Fibroblast of skin of right biceps (primary cell): ENCODE measurements at regions not wholly inside any gene's neighbourhood (a gene's known extent, or its start where the extent isn't known, plus 50 kb on each side); places are given as distances from the start of the nearest gene placed in this dataset.
A peak's percentile ranks its signal among the peaks of the same experiment; 100 is the strongest.

Experiments
- DNase-seq: peaks from one replicate; pipeline ENCODE4 v3.0.0-alpha.2; 2013

DNA sequence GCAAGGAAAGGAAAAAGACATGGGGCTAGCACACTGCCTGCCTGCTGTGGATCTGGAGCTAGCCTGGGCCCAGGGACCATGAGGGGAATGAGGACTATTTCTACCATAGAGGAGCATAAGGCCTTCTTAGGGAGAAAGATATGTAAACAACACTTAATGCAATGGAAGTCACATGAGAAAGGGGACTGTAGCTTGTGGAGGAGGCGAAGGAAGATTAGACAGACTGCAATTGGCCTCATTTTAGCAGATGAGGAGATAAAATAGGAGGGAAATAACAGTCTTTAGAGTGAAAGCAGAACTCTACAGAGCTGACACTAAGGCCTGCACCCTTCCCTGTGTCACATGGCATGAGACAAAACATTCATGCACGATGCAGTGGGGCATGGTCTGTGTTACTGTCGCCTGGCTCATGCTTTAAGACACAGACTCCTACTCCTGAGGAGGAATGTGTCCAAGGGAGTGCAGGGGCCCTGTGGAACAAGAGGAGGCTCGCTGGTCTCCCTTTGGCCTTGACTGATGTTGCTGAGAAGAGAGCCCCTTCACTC is 829.3 kb upstream of the IGFBP3 start:
- DNase-seq = no peak

DNA sequence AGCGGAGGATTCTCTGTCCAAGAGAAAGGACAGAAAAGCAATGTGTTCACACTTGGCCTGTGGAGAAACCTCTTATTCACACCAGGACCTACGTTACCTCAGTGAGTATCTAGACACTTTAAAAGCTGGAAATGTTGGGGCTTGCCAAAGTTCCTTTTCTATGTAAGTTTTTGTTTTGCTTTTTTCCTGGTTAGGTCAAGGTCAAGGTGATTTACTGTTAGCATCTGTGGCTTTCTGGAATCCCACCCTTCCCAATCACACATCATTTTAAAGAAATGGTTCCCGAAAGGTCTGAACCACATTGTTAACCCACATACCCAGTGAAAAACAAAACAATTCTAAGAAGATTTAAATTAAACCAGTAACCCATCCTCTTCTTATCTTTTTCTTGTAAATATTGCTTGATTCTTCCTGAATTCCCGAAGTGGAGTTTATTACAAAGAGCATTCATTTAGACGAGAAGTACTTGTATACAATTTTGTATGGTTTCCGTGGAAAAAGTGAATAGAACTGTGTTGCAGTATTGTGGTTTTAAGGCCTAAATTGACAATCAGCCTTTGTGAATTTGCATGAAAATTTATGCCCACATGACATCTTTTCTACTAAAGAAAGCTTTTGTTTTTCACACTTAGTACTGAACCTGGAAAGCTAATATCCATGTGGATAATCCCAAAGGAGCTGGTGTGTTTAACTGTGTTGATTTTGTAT is 827.0 kb upstream of the IGFBP3 start:
- DNase-seq = no peak

DNA sequence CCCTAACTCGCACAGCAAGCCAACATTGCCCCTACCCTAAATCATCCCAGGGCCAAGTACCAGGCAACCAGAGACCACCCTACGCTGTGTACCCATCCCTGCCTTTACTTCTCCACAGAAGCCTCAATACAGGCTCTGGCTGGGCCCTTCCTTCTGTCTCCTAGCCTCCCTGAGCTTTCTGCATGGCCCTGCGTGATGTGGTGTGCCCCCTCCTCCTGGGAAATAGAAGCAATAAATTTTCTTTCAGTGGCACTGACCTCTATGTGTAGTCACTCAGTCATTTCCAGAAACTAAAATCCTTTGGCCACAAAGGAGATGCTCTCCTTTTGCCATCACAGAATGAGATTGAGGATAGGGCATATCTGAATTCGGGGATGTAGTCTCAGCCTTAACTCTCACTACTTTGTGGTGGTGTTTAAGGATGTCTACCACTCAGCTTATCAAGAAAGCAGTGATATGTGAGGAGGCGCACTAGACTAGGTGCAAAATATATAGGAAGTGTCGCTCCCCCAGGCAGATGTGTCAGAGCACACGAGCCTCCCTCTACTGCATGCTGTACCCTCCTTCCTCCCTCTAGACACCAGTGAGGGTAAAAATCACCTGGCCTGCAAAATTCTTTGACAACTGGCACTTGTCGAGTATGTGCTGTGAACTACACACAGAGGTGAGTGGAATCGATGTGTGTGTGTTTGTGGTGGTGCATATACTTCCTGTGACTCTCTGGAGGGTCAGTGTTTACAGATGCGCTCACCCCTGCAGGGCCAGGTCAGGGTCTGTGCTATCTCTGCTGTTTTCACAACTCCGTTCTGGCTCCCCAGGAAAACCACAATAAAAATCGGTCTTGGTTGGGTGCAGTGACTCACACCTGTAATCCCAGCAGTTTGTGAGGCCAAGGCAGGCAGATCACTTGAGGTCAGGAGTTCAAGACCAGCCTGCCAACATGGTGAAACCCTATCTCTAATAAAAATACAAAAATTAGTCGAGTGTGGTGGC is 825.9 kb upstream of the IGFBP3 start:
- no peak for DNase-seq

DNA sequence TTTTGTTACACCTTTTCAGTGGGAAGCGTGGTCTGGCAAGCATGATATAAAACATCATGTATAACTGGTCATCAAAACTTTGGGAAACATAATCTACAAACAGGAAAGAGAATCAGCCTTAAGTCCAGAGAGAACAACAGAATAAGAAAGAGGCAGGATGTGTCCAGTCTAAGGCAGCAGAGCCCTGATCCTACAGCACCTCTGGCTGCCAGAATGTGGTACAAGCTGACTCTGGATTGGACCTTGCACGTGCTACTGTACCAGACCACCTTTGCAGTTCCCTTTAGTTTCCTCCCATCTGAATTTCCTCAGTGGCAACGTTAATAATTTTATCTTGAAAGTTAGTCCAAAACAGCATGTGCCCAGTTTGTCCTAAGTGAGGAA is 824.6 kb upstream of the IGFBP3 start:
- DNase-seq = no peak

DNA sequence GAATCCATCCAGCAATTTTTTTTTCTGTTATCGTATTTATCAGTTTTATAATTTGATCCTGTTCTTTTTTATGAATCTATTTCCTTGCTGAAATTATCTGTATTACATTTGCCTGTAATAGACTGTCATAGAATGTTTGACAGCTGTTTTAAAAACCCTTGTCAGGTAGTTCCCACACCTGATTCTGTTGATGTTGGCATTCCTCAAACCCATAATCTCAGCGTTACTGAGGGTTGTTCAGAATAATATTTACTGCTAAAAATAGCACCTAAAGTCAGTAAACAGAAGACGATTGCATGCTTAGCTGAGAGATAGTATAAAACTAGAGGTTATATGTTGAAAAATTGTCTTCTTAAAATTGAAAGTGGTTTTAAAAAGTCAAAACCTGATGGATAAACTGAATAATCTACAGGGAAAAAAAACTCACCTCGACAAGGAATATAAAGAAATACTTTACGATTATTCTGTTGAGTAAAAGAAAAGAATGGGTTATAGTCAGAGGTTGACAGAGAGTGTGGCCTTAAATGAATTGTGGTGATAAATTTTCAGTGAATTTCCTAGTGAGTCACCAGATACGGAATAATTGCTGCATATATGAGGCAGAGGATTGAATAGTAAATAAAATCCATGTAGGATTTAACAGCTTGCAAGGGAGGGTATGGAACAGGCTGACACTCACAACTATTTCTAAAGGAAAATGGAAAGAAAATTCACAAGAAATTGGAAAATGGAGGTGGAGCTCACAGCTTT is 824.1 kb upstream of the IGFBP3 start:
- DNase-seq = peak; percentile 66

DNA sequence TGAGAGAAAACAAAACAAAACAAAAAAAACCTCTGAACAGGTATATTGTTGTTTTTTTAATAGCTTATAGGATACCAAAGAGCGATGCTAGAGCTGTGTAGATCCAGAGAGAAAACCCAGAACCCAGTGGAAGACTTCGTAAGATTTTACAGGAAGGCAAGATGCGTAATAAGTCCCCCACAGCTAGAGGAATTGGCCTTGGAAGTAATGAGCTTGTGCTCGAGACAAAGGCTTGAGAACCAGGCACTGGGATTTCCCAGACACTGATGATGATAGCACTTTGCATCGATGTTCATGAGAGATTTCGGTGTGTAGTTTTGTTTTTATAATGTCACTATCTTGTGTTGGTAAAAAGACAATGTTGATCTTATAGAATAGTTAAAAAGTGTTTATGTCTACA is 821.5 kb upstream of the IGFBP3 start:
- no peak for DNase-seq

DNA sequence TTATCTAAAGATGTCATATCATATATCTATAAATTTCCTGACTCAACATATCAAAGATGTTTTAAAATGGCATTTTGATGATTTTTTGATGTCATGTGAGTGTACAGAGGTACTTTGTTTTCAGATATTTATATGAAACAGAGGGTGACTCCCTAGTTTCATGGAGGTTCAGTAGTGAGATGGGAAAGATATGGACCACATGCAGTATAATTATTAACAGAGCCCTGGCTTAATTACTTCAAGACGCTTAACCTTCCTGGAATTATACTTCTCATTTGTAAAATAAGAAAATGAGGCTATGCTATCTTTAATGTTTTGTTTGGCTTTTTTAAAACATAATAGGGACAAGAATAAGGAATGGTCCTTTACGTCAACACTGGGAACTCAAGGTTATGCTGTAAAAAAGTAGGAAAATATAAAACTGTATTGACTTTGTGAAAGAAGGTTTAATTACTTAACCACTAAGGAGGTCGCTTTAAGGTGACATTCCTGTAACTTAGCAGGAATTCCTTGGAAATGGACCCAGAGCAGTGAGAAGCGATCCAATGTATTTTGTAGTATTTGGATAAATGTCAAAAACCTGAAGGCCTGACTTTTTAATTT is 821.0 kb upstream of the IGFBP3 start:
- DNase-seq = peak; percentile 82

DNA sequence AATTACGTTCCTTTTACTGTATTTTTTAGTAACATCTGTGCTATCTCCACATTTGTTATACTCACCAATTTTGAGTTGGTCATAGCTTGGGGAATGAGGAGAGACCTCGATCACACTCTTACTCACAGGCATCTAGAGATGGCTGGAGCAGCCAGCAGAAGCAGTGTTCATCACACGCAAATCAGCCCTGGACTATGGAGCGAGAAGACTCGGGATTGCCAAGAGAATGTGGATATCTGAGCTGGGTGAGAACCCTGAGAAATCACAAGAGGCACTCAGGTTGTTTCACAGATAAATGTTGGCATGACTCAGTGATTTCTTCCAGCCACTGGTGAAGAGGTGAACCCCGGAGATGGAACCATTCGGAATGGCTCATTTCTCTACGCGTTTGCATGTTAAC is 820.1 kb upstream of the IGFBP3 start:
- DNase-seq = no peak

DNA sequence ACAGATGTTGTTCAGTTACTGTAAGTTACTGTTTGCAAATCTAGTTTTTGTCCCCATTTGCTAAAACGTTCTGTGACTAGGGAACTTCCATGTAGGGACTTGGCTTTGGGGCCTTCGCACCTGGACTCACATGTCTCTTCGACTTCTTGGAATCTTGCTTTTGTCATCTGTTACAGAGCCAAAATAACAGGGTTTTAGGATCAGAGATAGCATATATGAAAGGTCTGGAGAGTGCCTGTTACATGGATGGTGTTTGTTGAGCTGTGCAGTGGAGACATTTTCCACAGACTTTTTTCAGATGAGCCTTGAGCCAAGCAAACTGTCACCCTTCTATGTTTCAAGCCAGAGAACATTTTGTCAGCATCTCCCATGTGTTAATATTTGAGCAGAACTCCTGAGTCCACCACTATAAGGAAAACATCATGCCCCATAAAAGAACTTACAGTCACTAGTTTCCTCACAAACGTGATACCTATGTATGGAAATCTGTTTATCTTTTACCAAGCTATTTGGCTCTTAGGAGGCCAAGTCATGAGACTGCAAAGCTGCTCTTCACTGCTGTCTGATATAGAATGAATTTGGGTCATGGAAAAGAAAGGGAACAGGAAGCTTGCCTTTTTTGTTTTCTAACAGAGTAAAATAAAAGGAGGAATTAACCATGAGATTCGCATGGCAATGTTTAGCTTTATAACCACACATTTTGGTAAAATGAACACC is 818.6 kb upstream of the IGFBP3 start:
- no peak for DNase-seq

DNA sequence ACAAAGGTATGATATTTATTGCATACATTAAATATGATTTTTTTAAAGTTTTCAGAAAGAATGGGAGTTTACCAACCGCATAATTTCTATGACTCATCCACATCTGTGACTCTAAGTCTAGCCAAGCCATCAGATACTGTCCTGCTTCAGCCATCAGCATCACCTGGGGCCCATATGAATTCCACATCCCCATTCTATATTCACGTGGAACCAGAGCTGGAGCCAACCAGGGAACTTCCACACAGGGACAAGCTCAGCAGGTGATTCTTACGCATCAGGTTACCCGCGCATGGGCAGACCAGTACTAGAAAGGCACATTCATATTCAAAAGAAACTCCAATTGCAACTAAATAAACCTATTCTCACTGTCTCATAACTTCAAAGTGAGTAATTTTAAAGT is 817.7 kb upstream of the IGFBP3 start:
- DNase-seq = no peak

DNA sequence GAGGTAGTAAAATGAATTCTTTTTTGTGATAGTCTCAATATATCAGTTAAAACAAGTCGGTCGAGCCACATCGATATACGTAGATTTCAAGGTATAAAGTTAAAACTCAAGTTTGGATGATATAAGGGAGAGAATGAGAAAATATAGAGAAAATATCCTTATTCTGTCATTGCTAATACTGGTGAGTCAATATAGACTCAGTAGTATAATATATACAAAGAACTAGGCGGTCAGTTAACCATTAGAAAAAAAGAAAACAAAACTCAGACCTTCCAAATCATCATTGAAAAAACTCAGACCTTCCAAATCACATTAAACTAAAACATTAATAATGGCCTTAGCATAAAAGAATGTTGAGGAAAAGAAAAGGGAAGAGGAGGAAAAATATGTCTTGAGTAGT is 817.1 kb upstream of the IGFBP3 start:
- no peak for DNase-seq

DNA sequence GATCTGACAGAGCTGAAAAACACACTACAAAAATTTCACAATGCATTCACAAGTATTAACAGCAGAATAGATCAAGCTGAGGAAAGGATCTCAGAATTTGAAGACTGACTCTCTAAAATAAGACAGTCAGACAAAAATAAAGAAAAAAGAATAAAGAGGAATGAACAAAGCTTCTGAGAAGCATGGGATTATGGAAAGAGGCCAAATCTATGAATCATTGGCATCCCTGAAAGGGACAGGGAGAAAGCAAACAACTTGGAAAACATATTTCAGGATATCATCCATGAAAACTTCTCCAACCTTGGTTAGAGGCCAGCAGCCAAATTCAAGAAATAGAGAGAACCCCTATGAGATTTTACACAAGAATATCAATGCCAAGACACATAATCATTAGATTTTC is 804.8 kb upstream of the IGFBP3 start:
- DNase-seq = peak; percentile 63

DNA sequence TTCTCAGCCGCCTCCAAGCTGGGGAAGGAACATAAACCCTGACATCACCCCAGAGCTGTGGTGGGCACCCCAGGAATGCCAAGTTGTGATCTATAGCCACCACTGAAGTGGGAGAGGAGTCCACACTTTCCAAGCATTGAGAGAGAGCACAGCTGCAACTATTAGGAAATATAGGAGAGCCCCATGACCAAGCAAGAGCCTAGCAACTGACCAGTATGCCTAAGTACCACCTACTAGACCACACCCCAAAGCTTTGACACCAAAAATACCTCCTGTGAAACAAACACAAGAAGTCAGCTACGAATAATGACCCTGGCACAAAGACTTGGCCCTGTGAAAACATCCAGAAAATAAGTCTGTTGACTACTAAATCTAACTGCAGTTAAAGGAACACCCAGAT is 804.1 kb upstream of the IGFBP3 start:
- no peak for DNase-seq

DNA sequence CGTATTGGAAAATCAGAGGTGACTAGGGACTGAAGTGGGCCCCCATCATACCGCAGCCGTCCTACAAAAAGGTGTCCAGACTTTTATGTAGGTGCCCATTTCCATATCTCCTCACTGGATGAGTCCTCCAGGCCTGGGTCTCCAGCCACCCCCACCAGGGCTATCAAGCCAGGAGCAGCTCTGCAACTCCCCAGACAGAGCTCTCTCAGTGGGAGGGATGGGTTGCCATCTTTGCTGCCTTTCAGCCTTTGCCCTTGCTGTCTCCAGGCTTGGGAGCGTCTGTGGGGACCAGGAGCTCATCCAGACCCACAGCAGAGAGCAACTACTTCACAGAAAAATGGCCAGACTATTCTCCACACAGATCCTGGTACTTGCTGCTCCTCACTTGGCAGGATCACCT is 802.7 kb upstream of the IGFBP3 start:
- no peak for DNase-seq

DNA sequence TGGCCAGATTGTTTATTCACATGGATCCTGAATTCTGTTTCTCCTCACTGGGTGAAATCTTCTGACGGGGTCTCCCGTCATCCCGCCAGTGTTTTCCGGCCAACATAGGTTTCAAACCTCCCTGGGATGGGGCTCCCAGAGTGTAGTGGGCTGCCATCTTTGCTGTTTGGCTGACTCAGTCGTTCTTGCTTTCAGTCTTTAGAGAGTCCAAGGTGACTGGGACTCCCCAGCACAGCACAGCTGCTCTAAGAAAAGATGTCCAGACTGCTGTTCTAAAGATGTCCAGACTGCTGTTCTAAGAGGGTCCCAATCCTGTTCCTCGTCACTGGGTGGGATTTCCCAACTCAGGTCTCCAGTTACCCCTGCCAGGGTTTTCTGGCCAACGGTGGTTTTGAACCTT is 801.9 kb upstream of the IGFBP3 start:
- no peak for DNase-seq

DNA sequence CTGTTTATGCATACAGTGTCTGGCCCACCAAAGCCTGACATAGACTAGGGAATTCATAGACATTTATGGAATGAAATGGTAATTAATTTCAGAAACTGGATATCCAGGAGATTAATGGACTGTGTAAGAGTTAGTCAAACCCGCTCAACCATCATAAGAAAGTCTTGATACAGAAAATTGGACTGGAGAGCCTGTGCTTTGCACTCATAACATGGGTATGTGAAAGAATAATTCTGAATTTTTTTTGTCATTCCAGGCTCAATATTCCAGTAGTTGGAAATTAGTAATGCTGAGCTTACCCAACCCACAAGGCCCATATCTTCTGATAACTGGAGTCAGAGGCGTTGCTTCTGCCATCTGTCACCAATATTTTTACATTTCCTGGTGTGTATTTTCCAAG is 799.7 kb upstream of the IGFBP3 start:
- DNase-seq = peak; percentile 38

DNA sequence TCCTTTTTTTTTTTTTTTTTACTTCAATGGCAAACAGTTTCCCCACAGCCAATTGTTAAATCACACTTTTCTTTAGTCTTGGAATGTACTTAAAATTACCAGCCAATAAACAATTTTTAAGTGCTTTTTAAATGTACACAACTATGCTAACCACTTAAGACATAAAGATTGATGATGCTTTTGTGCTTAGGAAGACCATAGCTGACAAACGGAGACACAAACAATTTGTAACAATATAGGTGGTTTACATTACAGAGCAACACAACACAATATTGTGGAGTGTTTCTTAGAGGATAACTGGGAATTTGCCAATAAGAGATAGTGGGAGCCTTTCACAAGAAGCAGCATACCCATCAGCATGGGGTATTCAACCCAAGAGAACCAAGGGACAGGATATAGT is 798.5 kb upstream of the IGFBP3 start:
- no peak for DNase-seq

DNA sequence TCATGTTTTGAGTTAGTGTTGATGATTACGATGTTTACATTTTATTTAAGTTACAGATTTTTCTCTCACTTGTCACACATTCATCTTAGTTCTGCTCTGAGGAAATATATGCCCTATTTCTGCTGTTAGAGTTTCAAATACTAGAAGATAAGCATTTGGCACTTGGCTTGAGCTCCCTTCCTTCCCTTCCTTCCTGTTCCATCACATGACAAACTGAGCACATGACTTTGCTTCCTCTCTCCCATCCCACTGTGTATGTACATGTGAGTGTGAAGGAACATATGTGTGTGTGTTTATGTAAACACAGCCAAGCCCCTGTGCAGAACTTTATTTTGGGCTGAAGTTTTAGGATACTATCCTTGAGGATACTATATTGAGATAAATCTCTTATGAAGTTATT is 795.9 kb upstream of the IGFBP3 start:
- DNase-seq = peak; percentile 24

DNA sequence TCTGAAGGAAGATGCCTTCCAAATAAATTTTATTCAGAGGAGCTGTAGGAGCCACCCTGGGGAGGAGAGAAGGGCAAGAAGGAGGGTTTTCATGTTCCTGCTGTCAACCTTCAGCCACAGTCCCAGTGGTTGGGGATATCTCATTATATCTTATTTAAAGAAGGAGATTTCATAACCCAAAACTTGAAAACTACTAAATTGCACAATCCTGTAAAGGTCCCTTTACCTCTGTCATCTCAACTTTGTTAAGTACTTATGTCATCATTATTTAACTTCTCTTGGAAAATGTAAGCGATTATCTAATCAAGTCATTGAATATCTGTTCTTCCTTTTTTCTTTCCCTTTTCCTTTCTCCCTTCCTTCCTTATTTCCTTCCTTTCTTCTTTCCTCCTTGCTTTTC is 794.5 kb upstream of the IGFBP3 start:
- DNase-seq = no peak

DNA sequence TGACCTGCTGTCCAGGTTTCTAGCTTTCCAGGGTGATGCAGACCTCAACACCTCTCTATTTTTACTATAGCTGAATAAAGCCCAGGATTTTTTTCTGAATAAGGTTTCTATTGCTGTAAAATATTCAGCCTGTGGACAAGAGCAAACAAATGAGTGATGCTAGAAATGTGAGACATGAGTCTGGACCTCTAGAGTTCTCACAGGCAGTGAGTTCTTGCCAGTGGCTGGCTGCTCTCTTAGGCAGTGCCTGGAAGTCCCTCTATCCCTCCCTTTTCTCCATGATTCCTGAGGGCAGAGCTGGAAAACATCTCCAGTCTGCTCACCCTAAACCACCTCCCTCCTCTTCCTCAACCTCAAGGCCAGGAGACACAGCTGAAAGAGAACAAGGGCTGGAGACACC is 793.8 kb upstream of the IGFBP3 start:
- DNase-seq = no peak

DNA sequence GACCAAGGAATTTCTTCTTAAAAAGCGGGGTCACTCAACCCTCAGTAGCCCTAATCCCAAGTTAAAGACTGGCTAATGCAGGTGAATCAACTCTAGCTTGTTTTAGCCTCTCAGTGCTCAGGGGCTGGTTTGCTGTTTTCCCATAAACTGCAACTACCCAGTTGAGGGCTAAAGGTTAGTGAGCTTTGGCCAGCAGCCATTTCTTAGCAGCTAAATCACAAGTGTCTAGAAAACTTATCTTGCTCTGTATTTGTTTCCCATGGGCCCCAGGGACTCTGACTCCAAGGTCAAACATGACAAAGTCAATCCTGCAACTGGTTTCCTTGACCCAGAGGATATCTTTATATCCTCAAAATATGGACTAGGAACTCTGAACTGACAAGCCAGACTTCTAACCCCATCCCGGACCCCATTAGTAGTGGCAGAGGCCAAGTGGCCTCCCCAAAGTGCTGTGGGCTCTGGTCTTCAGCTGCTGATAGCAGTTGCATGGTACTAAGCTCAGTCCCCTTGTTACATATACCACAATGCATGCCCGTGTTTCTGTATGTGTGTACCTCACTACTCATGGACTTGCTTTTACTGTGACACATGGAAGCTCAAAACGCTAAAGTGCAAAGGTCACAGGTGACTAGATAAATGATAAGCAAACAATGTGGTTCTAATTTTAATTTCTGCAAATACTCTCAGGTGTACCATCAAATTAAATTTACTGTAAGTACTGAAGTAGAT is 793.0 kb upstream of the IGFBP3 start:
- DNase-seq = no peak
